UCSD-AML1 (cell line): ENCODE measurements at regions not wholly inside any gene's neighbourhood (a gene's known extent, or its start where the extent isn't known, plus 50 kb on each side); places are given as distances from the start of the nearest gene placed in this dataset.

Experiments used
- DNase-seq: peaks from one replicate; lab custom pipeline; 2025; ENCODE audit not compliant: unreplicated experiment; lab: John Stamatoyannopoulos, UW

GRCh38 chr11:95692526-95693260, 96.9 kb downstream of the FAM76B start:
- DNase-seq: no peak

- DNase-seq: no peak
Measured at GRCh38 chr11:95690100-95690499, 99.5 kb downstream of the FAM76B start.

- no peak for DNase-seq
Measured at GRCh38 chr11:95688501-95689222, 100.9 kb downstream of the FAM76B start.

- DNase-seq: no peak
Measured at GRCh38 chr11:95688015-95688414, 101.6 kb downstream of the FAM76B start.

GRCh38 chr11:95686265-95686664, 103.3 kb downstream of the FAM76B start:
- no peak for DNase-seq

- DNase-seq: no peak
Measured at GRCh38 chr11:95684701-95685100, 104.9 kb downstream of the FAM76B start.

- DNase-seq: no peak
Measured at GRCh38 chr11:95684170-95684569, 105.4 kb downstream of the FAM76B start.

GRCh38 chr11:95682552-95682951, 107.0 kb downstream of the FAM76B start:
- DNase-seq: no peak

GRCh38 chr11:95680169-95680929, 109.2 kb downstream of the FAM76B start:
- no peak for DNase-seq

GRCh38 chr11:95678988-95679387, 110.6 kb downstream of the FAM76B start:
- no peak for DNase-seq

- DNase-seq: no peak
Measured at GRCh38 chr11:95676308-95676707, 113.3 kb downstream of the FAM76B start.

GRCh38 chr11:95675585-95675984, 114.0 kb downstream of the FAM76B start:
- no peak for DNase-seq

- no peak for DNase-seq
Measured at GRCh38 chr11:95674657-95675358, 114.8 kb downstream of the FAM76B start.

- no peak for DNase-seq
Measured at GRCh38 chr11:95671768-95672167, 117.8 kb downstream of the FAM76B start.

- no peak for DNase-seq
Measured at GRCh38 chr11:95668131-95668530, 121.5 kb downstream of the FAM76B start.

GRCh38 chr11:95661162-95661561, 128.4 kb downstream of the FAM76B start:
- DNase-seq: no peak

- no peak for DNase-seq
Measured at GRCh38 chr11:95660038-95660437, 129.5 kb downstream of the FAM76B start.

GRCh38 chr11:95659088-95659487, 130.5 kb downstream of the FAM76B start:
- DNase-seq: no peak

GRCh38 chr11:95655536-95655935, 134.0 kb downstream of the FAM76B start:
- DNase-seq: no peak

- no peak for DNase-seq
Measured at GRCh38 chr11:95653680-95654079, 135.9 kb downstream of the FAM76B start.

- DNase-seq: no peak
Measured at GRCh38 chr11:95653099-95653498, 136.5 kb downstream of the FAM76B start.
